ENCODE measurements at regions not wholly inside any gene's neighbourhood (a gene's known extent, or its start where the extent isn't known, plus 50 kb on each side); places are given as distances from the start of the nearest gene placed in this dataset.
"Not testable (repeated sequence)": the region's sequence is repeated elsewhere in the genome, so short reads cannot be mapped to it uniquely, and the experiment has no call there.

GRCh38 chrX:43405191-43405590 is 250.9 kb upstream of the MAOA start:
- DNase-seq: no peak

GRCh38 chrX:43423876-43424275 is 232.2 kb upstream of the MAOA start:
- DNase-seq: no peak

- DNase-seq: no peak
Observed at GRCh38 chrX:43436517-43436916, 219.6 kb upstream of the MAOA start.

GRCh38 chrX:43446752-43447151 is 209.3 kb upstream of the MAOA start:
- no peak for DNase-seq

GRCh38 chrX:43448688-43449087 is 207.4 kb upstream of the MAOA start:
- no peak for DNase-seq

GRCh38 chrX:43450355-43450754 is 205.7 kb upstream of the MAOA start:
- DNase-seq: no peak

GRCh38 chrX:43451976-43452686 is 204.0 kb upstream of the MAOA start:
- not testable (repeated sequence) for DNase-seq

GRCh38 chrX:43456063-43456462 is 200.0 kb upstream of the MAOA start:
- no peak for DNase-seq

- DNase-seq: no peak
Observed at GRCh38 chrX:43456906-43457305, 199.2 kb upstream of the MAOA start.

- DNase-seq: peak; percentile 8
Observed at GRCh38 chrX:43467608-43468234, 188.4 kb upstream of the MAOA start.

- DNase-seq: no peak
Observed at GRCh38 chrX:43469391-43470054, 186.6 kb upstream of the MAOA start.

GRCh38 chrX:43474321-43474720 is 181.8 kb upstream of the MAOA start:
- no peak for DNase-seq

- no peak for DNase-seq
Observed at GRCh38 chrX:43479070-43479469, 177.0 kb upstream of the MAOA start.

- DNase-seq: no peak
Observed at GRCh38 chrX:43479850-43480249, 176.2 kb upstream of the MAOA start.

GRCh38 chrX:43481576-43481975 is 174.5 kb upstream of the MAOA start:
- DNase-seq: no peak

- peak; percentile 7 for DNase-seq
Observed at GRCh38 chrX:43493756-43494155, 162.3 kb upstream of the MAOA start.

GRCh38 chrX:43500246-43500645 is 155.9 kb upstream of the MAOA start:
- DNase-seq: no peak

- no peak for DNase-seq
Observed at GRCh38 chrX:43500996-43501694, 155.0 kb upstream of the MAOA start.

- peak; percentile 9 for DNase-seq
Observed at GRCh38 chrX:43504394-43504793, 151.7 kb upstream of the MAOA start.

GRCh38 chrX:43505769-43506168 is 150.3 kb upstream of the MAOA start:
- DNase-seq: no peak

GRCh38 chrX:43508694-43509093 is 147.4 kb upstream of the MAOA start:
- no peak for DNase-seq

- DNase-seq: no peak
Observed at GRCh38 chrX:43510209-43510608, 145.9 kb upstream of the MAOA start.

- DNase-seq: no peak
Observed at GRCh38 chrX:43513085-43513484, 143.0 kb upstream of the MAOA start.

- DNase-seq: no peak
Observed at GRCh38 chrX:43514820-43515219, 141.3 kb upstream of the MAOA start.
